ENCODE measurements at regions not wholly inside any gene's neighbourhood (a gene's known extent, or its start where the extent isn't known, plus 50 kb on each side); places are given as distances from the start of the nearest gene placed in this dataset.

GRCh38 chr1:73784026-73784425 lies 413.9 kb downstream of the LRRIQ3 start:
- H3K4me3 ChIP-seq = no peak overlapping the region
- no peaks in the 10 kb centered on the region for H4K20me1 ChIP-seq
- no peaks in the 10 kb centered on the region for H3K36me3 ChIP-seq
- no peaks in the 10 kb centered on the region for H3K9me3 ChIP-seq (replicated peaks in 1 of 11)
- H3K27me3 ChIP-seq = no peaks in the 10 kb centered on the region
- no peak for TF ChIP-seq Cebpa-rat (IDR thresholded peaks at IDR 0.05)
- no peaks in the 10 kb centered on the region for H3K4me1 ChIP-seq
- H3K9ac ChIP-seq = no peak overlapping the region
- H3K27ac ChIP-seq = no peak overlapping the region
- no peak overlapping the region for H3K4me2 ChIP-seq

DNA sequence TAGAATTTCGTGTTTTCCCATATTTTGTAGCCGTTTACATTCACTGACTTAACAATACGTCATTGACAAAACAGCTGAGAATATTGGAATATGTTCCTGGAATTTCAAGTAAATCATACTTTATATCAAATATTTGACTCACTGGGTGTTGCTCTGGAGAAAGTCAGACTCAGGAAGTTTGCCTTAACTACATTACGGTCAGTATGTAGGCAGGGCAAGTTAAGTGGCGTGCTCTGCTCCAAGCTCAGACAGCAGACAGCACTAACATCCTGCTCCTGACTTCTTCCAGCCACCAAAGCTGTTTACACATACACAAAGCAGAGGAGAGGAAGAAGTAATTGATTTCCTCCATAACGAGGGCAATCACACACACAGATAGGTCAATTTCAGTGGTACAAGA lies 414.6 kb downstream of the LRRIQ3 start:
- H4K20me1 ChIP-seq = no peaks in the 10 kb centered on the region
- TF ChIP-seq Cebpa-rat (IDR thresholded peaks at IDR 0.05) = no peak
- no peak overlapping the region for H3K4me2 ChIP-seq
- H3K9ac ChIP-seq = no peak overlapping the region
- no peaks in the 10 kb centered on the region for H3K4me1 ChIP-seq
- H3K27me3 ChIP-seq = no peaks in the 10 kb centered on the region
- no peaks in the 10 kb centered on the region for H3K36me3 ChIP-seq
- H3K9me3 ChIP-seq (replicated peaks in 1 of 11) = no peaks in the 10 kb centered on the region
- H3K4me3 ChIP-seq = no peak overlapping the region
- H3K27ac ChIP-seq = no peak overlapping the region

- no peak overlapping the region for H3K9ac ChIP-seq
- H3K9me3 ChIP-seq (replicated peaks in 1 of 11) = no peaks in the 10 kb centered on the region
- H3K27me3 ChIP-seq = no peaks in the 10 kb centered on the region
- TF ChIP-seq Cebpa-rat (IDR thresholded peaks at IDR 0.05) = no peak
- no peaks in the 10 kb centered on the region for H4K20me1 ChIP-seq
- H3K27ac ChIP-seq = no peak overlapping the region
- H3K4me1 ChIP-seq = no peaks in the 10 kb centered on the region
- H3K4me2 ChIP-seq = no peak overlapping the region
- H3K36me3 ChIP-seq = no peaks in the 10 kb centered on the region
- no peak overlapping the region for H3K4me3 ChIP-seq
Measured at GRCh38 chr1:73782901-73783300, 415.1 kb downstream of the LRRIQ3 start.

DNA sequence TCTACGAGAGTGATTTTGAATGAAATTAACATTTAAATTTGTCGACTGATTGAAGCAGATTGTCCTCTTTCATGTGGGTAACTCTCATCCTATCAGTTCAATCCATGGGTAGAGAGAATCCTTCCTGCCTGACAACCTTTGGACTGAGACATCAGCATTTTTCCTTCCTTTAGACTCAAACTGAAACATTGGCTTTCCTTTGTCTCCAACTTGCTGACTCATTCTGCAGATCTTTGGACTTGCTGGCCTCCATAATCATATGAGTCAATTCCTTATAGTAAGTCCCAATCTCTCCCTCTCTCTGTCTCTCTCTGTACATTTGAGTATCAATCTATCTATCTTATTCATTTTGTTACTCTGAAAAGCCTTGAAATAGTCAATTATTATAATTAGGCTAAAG lies 416.7 kb downstream of the LRRIQ3 start:
- Histone ChIP-seq H4K20me1 (no peaks in the 10 kb centered on the region), H3K9ac (no peak overlapping the region), H3K4me3 (no peak overlapping the region), H3K27me3 (no peaks in the 10 kb centered on the region), H3K27ac (no peak overlapping the region), H3K4me2 (no peak overlapping the region), H3K36me3 (no peaks in the 10 kb centered on the region), H3K9me3 (replicated peaks in 1 of 11) (no peaks in the 10 kb centered on the region), H3K4me1 (no peaks in the 10 kb centered on the region)
- TF ChIP-seq Cebpa-rat (IDR thresholded peaks at IDR 0.05) = no peak

- no peak for TF ChIP-seq Cebpa-rat (IDR thresholded peaks at IDR 0.05)
- H3K27me3 ChIP-seq = no peaks in the 10 kb centered on the region
- no peak overlapping the region for H3K9ac ChIP-seq
- H3K36me3 ChIP-seq = no peaks in the 10 kb centered on the region
- H3K4me1 ChIP-seq = no peaks in the 10 kb centered on the region
- no peaks in the 10 kb centered on the region for H3K9me3 ChIP-seq (replicated peaks in 1 of 11)
- no peak overlapping the region for H3K4me2 ChIP-seq
- H3K27ac ChIP-seq = no peak overlapping the region
- H3K4me3 ChIP-seq = no peak overlapping the region
- H4K20me1 ChIP-seq = no peaks in the 10 kb centered on the region
Measured at GRCh38 chr1:73778471-73778870, 419.5 kb downstream of the LRRIQ3 start.

GRCh38 chr1:73775896-73776295 lies 422.1 kb downstream of the LRRIQ3 start:
- no peaks in the 10 kb centered on the region for H3K36me3 ChIP-seq
- H3K4me1 ChIP-seq = no peaks in the 10 kb centered on the region
- TF ChIP-seq Cebpa-rat (IDR thresholded peaks at IDR 0.05) = no peak

GRCh38 chr1:73772941-73773340 lies 425.0 kb downstream of the LRRIQ3 start:
- H3K4me2 ChIP-seq = no peak overlapping the region
- H3K4me3 ChIP-seq = no peak overlapping the region
- H3K36me3 ChIP-seq = no peaks in the 10 kb centered on the region
- H3K4me1 ChIP-seq = no peaks in the 10 kb centered on the region
- no peak for TF ChIP-seq Cebpa-rat (IDR thresholded peaks at IDR 0.05)
- no peaks in the 10 kb centered on the region for H3K27me3 ChIP-seq
- H3K27ac ChIP-seq = no peak overlapping the region
- H4K20me1 ChIP-seq = no peaks in the 10 kb centered on the region
- H3K9ac ChIP-seq = no peak overlapping the region
- H3K9me3 ChIP-seq (replicated peaks in 1 of 11) = peaks cover 0 to 8% (median 0%) of the 10 kb centered on the region in 11 experiments; a peak in 3 of 22 replicates

More at GRCh38 chr1:73775896-73776295, 422.1 kb downstream of the LRRIQ3 start:
- Histone ChIP-seq H3K4me3 (no peak overlapping the region), H4K20me1 (no peaks in the 10 kb centered on the region), H3K9ac (no peak overlapping the region), H3K27ac (no peak overlapping the region), H3K9me3 (replicated peaks in 1 of 11) (peaks cover 0 to 2% (median 0%) of the 10 kb centered on the region in 11 experiments; a peak in 1 of 22 replicates), H3K4me2 (no peak overlapping the region), H3K27me3 (no peaks in the 10 kb centered on the region)

DNA sequence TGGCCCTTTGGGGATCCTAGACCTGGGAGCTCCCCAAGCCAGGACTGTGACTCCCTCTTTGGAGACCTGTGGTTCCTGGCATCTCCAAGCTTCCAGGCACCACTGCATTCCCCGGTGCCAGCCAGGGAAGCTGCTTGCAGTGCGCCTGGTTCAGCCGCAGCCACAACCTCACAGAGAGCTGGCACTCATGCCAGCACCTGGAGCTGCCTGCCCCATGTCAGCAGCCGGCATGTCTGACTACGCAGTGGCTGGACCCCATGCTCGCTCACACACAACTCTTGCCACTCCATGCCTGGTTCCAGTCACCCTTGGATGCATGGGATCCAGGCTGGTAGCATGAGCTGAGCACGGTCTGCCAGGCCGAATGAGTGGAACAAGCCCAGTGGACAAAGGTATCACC lies 426.6 kb downstream of the LRRIQ3 start:
- Histone ChIP-seq H3K4me2 (no peak overlapping the region), H3K27me3 (no peaks in the 10 kb centered on the region), H3K36me3 (no peaks in the 10 kb centered on the region), H3K27ac (no peak overlapping the region), H3K9me3 (replicated peaks in 1 of 11) (peaks cover 0 to 8% (median 0%) of the 10 kb centered on the region in 11 experiments; a peak in 3 of 22 replicates), H3K4me1 (no peaks in the 10 kb centered on the region), H4K20me1 (no peaks in the 10 kb centered on the region), H3K4me3 (no peak overlapping the region), H3K9ac (no peak overlapping the region)
- no peak for TF ChIP-seq Cebpa-rat (IDR thresholded peaks at IDR 0.05)

- peaks cover 0 to 8% (median 0%) of the 10 kb centered on the region in 11 experiments; a peak in 3 of 22 replicates for H3K9me3 ChIP-seq (replicated peaks in 1 of 11)
- no peak for TF ChIP-seq Cebpa-rat (IDR thresholded peaks at IDR 0.05)
- H3K4me3 ChIP-seq = no peak overlapping the region
- no peaks in the 10 kb centered on the region for H4K20me1 ChIP-seq
- no peaks in the 10 kb centered on the region for H3K27me3 ChIP-seq
- no peak overlapping the region for H3K27ac ChIP-seq
- no peaks in the 10 kb centered on the region for H3K36me3 ChIP-seq
- H3K4me2 ChIP-seq = no peak overlapping the region
- no peak overlapping the region for H3K9ac ChIP-seq
- H3K4me1 ChIP-seq = no peaks in the 10 kb centered on the region
Measured at GRCh38 chr1:73770109-73770905, 427.7 kb downstream of the LRRIQ3 start.

GRCh38 chr1:73766786-73767348 lies 431.1 kb downstream of the LRRIQ3 start:
- Histone ChIP-seq H3K4me1 (no peaks in the 10 kb centered on the region), H3K4me3 (no peak overlapping the region), H4K20me1 (no peaks in the 10 kb centered on the region), H3K4me2 (no peak overlapping the region), H3K36me3 (no peaks in the 10 kb centered on the region), H3K9me3 (replicated peaks in 1 of 11) (peaks cover 0 to 8% (median 0%) of the 10 kb centered on the region in 11 experiments; a peak in 3 of 22 replicates), H3K27ac (no peak overlapping the region), H3K9ac (no peak overlapping the region), H3K27me3 (no peaks in the 10 kb centered on the region)
- TF ChIP-seq Cebpa-rat (IDR thresholded peaks at IDR 0.05) = no peak
